MM.1S (cell line): ENCODE measurements at regions not wholly inside any gene's neighbourhood (a gene's known extent, or its start where the extent isn't known, plus 50 kb on each side); places are given as distances from the start of the nearest gene placed in this dataset.
A peak's percentile ranks its signal among the peaks of the same experiment; 100 is the strongest.

ENCODE experiments used
- DNase-seq: peaks from one replicate; pipeline ENCODE4 v3.0.0-alpha.2; 2015
- H2AFZ ChIP-seq: fragments of 300-600 bp; sonication (generic); 2 replicates; pipeline ENCODE4 v1.6.0; 2016; ENCODE audit warnings: antibody characterized with exemption, low read length
- H3F3A ChIP-seq: fragments of 300-600 bp; sonication (generic); 2 replicates; pipeline ENCODE4 v1.6.1; 2016; ENCODE audit warnings: mild to moderate bottlenecking, antibody characterized with exemption, low read length, moderate library complexity, mixed read lengths; ENCODE audit not compliant: insufficient read depth
- H3K27ac ChIP-seq: fragments of 300-600 bp; sonication (generic); 2 replicates; pipeline ENCODE4 v1.5.1; 2016; ENCODE audit warnings: mild to moderate bottlenecking, low read length
- H3K27me3 ChIP-seq: fragments of 300-600 bp; sonication (generic); replicated peaks from 2 replicates; pipeline ENCODE4 v1.6.0; 2016; ENCODE audit warnings: low read length; ENCODE audit not compliant: insufficient read depth
- H3K36me3 ChIP-seq: fragments of 300-600 bp; sonication (generic); replicated peaks from 2 replicates; pipeline ENCODE4 v1.6.1; 2016; ENCODE audit warnings: mild to moderate bottlenecking, low read length, mixed read lengths; ENCODE audit not compliant: insufficient read depth
- H3K4me1 ChIP-seq: fragments of 300-600 bp; sonication (generic); 2 replicates; pipeline ENCODE4 v1.6.1; 2016; ENCODE audit warnings: low read length, mixed read lengths
- H3K4me2 ChIP-seq: fragments of 300-600 bp; sonication (generic); 2 replicates; pipeline ENCODE4 v1.6.0; 2016; ENCODE audit warnings: low read depth, low read length
- H3K4me3 ChIP-seq: fragments of 300-600 bp; sonication (generic); 2 replicates; pipeline ENCODE4 v1.5.1; 2016; ENCODE audit warnings: low read length, mixed read lengths
- H3K79me2 ChIP-seq: fragments of 300-600 bp; sonication (generic); 2 replicates; pipeline ENCODE4 v1.6.1; 2016; ENCODE audit warnings: mixed run types, low read length, mixed read lengths
- H3K9ac ChIP-seq: fragments of 300-600 bp; sonication (generic); 2 replicates; pipeline ENCODE4 v1.6.1; 2016; ENCODE audit warnings: low read length, mixed read lengths
- H3K9me2 ChIP-seq: fragments of 300-600 bp; sonication (generic); replicated peaks from 2 replicates; pipeline ENCODE4 v1.6.1; 2016; ENCODE audit warnings: mild to moderate bottlenecking, low read length, mixed read lengths; ENCODE audit not compliant: insufficient read depth
- H3K9me3 ChIP-seq: fragments of 300-600 bp; sonication (generic); replicated peaks from 2 replicates; pipeline ENCODE4 v1.6.1; 2016; ENCODE audit warnings: mild to moderate bottlenecking, low read length, mixed read lengths; ENCODE audit not compliant: insufficient read depth
- H4K20me1 ChIP-seq: fragments of 300-600 bp; sonication (generic); 2 replicates; pipeline ENCODE4 v1.6.1; 2016; ENCODE audit warnings: mild to moderate bottlenecking, low read length, moderate library complexity, mixed read lengths; ENCODE audit not compliant: insufficient read depth
- EZH2 ChIP-seq: fragments of 300-600 bp; sonication (generic); optimal IDR thresholded peaks from 2 replicates; pipeline ENCODE3; 2017; ENCODE audit warnings: low read depth, mild to moderate bottlenecking, antibody characterized with exemption, low read length, mixed read lengths
- EZH2phosphoT487 ChIP-seq: fragments of 300-600 bp; sonication (generic); IDR thresholded peaks from 2 replicates; pipeline ENCODE4 v1.6.1; 2018; ENCODE audit warnings: antibody characterized with exemption, low read length
- TF ChIP-seq, protein P1 (sequence below): fragments of 300-600 bp; sonication (generic); IDR thresholded peaks from 2 replicates; pipeline ENCODE4 v1.5.1; 2016; ENCODE audit warnings: antibody characterized with exemption, low read length, mixed read lengths

DNA sequence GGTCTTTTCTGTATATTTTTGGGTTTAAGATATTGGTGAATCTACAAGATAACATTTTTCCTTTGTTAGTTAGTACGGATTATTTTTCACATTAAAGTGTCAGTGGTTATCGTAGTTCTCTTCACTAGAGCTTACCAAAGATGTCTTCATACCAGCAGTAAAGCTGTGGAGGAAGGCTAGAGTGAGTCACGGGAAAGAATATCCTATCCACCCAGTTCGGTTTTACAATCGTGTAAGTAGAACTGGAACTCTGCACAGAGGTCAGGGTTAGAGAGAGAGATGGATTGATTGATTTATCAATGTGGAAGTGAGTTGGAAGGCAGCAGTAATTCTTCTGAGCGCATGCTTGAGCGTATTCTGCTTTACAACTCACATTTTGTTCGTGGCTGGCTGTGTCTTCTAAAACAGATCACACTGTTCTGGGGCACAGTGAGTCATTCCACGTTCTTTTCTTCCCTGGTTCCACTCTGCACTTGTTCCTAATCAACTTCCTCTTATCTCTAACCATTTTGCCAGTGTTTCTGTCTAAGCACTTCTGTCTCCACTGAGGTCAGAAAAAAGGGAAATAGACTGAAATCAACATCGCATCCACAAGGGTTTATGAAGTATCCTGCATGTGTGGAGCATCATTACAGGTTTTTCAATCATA lies 86.5 kb upstream of the ARRDC3 start:
- no peaks in the 10 kb centered on the region for H3K36me3 ChIP-seq
- DNase-seq = no peak
- H4K20me1 ChIP-seq = no peaks in the 10 kb centered on the region
- H3K4me1 ChIP-seq = peaks cover 8% of the 10 kb centered on the region
- H3K27ac ChIP-seq = no peak overlapping the region
- H2AFZ ChIP-seq = no peak overlapping the region
- TF ChIP-seq, protein P1, sequence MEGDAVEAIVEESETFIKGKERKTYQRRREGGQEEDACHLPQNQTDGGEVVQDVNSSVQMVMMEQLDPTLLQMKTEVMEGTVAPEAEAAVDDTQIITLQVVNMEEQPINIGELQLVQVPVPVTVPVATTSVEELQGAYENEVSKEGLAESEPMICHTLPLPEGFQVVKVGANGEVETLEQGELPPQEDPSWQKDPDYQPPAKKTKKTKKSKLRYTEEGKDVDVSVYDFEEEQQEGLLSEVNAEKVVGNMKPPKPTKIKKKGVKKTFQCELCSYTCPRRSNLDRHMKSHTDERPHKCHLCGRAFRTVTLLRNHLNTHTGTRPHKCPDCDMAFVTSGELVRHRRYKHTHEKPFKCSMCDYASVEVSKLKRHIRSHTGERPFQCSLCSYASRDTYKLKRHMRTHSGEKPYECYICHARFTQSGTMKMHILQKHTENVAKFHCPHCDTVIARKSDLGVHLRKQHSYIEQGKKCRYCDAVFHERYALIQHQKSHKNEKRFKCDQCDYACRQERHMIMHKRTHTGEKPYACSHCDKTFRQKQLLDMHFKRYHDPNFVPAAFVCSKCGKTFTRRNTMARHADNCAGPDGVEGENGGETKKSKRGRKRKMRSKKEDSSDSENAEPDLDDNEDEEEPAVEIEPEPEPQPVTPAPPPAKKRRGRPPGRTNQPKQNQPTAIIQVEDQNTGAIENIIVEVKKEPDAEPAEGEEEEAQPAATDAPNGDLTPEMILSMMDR = no peak
- no peak for TF ChIP-seq EZH2phosphoT487
- no peak for TF ChIP-seq EZH2
- no peak overlapping the region for H3K4me2 ChIP-seq
- no peaks in the 10 kb centered on the region for H3K9me2 ChIP-seq
- no peaks in the 10 kb centered on the region for H3K9me3 ChIP-seq
- H3K79me2 ChIP-seq = no peaks in the 10 kb centered on the region
- no peaks in the 10 kb centered on the region for H3F3A ChIP-seq
- no peak overlapping the region for H3K4me3 ChIP-seq
- no peaks in the 10 kb centered on the region for H3K27me3 ChIP-seq
- H3K9ac ChIP-seq = no peak overlapping the region

DNA sequence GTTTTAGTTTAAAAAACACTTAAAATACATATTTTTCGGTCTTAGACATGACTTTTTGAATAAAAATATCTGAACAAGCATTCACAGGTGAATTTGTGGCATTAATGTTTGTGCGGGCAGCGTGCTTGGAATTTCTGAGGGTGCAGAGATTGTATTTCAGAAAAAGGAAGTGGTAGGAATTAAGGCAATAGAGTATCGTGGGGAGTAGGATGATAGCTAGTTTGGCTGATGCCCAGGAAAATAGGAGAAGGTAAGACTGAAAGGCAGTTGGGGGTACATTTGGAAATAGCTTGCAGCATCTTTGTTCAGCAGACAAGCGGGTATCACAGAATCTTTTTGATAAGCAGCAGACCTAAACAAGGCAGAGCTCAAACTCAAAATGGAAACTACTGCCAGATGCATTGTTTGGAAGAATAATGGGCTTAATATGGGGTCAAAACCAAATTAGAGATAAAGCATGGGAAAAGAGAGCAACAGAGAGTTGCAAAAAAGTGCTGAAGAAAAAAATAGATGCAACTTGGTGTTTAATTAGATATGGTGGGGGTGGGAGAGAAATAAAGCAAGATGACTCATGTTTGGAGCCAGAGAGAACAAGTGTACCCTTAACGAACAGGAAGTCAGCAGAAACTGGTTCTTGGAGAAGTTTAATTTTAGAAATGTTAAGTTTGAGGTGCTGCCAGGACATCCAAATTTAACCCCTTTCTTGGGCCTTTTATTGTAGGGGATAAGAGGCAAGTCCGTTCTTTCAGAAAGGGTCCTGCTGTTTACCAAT lies 85.7 kb upstream of the ARRDC3 start:
- no peak overlapping the region for H3K4me2 ChIP-seq
- TF ChIP-seq EZH2 = no peak
- TF ChIP-seq, protein P1 = no peak
- no peak for TF ChIP-seq EZH2phosphoT487
- no peaks in the 10 kb centered on the region for H3K9me3 ChIP-seq

GRCh38 chr5:91464886-91465646 lies 81.9 kb upstream of the ARRDC3 start:
- H3K4me2 ChIP-seq = no peak overlapping the region
- no peaks in the 10 kb centered on the region for H3K27me3 ChIP-seq
- H2AFZ ChIP-seq = no peak overlapping the region
- no peak overlapping the region for H3K27ac ChIP-seq
- no peaks in the 10 kb centered on the region for H3K9me2 ChIP-seq
- H3F3A ChIP-seq = no peaks in the 10 kb centered on the region
- no peak overlapping the region for H3K4me3 ChIP-seq
- DNase-seq = no peak
- TF ChIP-seq, protein P1 = no peak
- no peak for TF ChIP-seq EZH2phosphoT487
- no peak for TF ChIP-seq EZH2
- no peaks in the 10 kb centered on the region for H3K36me3 ChIP-seq
- peaks cover 8% of the 10 kb centered on the region for H3K4me1 ChIP-seq
- H3K79me2 ChIP-seq = no peaks in the 10 kb centered on the region
- no peaks in the 10 kb centered on the region for H4K20me1 ChIP-seq
- no peaks in the 10 kb centered on the region for H3K9me3 ChIP-seq
- no peak overlapping the region for H3K9ac ChIP-seq

More for the DNA sequence above, 85.7 kb upstream of the ARRDC3 start:
- Histone ChIP-seq H3K27me3 (no peaks in the 10 kb centered on the region), H3K27ac (no peak overlapping the region), H4K20me1 (no peaks in the 10 kb centered on the region), H3K4me1 (peaks cover 8% of the 10 kb centered on the region), H3K9ac (no peak overlapping the region), H3K36me3 (no peaks in the 10 kb centered on the region), H3F3A (no peaks in the 10 kb centered on the region), H3K9me2 (no peaks in the 10 kb centered on the region), H3K4me3 (no peak overlapping the region), H3K79me2 (no peaks in the 10 kb centered on the region), H2AFZ (0 out of 2 replicates have a peak overlapping the region, but pooled peaks have one; percentile 10)
- no peak for DNase-seq
